Mesendoderm (in vitro differentiated cells): ENCODE measurements at regions not wholly inside any gene's neighbourhood (a gene's known extent, or its start where the extent isn't known, plus 50 kb on each side); places are given as distances from the start of the nearest gene placed in this dataset.
"Not testable (repeated sequence)": the region's sequence is repeated elsewhere in the genome, so short reads cannot be mapped to it uniquely, and the experiment has no call there.

Experiments used
- DNase-seq: peaks from one replicate; pipeline ENCODE4 v3.0.0; 2013
- H2AK5ac ChIP-seq: 2 replicates; pipeline ENCODE4 v1.6.1; 2013; ENCODE audit warnings: low read length, inconsistent platforms
- H2BK120ac ChIP-seq: 2 replicates; pipeline ENCODE4 v1.6.1; 2013; ENCODE audit warnings: low read depth, mild to moderate bottlenecking, low read length, moderate library complexity, mixed read lengths
- H2BK15ac ChIP-seq: replicated peaks from 2 replicates; pipeline ENCODE4 v1.6.1; 2013; ENCODE audit warnings: low read depth, mild to moderate bottlenecking, moderate library complexity
- H2BK5ac ChIP-seq: 2 replicates; pipeline ENCODE4 v1.6.1; 2013; ENCODE audit warnings: low read length, inconsistent platforms
- H3K18ac ChIP-seq: 2 replicates; pipeline ENCODE4 v1.6.1; 2013; ENCODE audit warnings: mild to moderate bottlenecking, low read length, mixed read lengths
- H3K23ac ChIP-seq: one replicate; pipeline ENCODE4 v1.6.1; 2013; ENCODE audit warnings: low read length
- H3K27ac ChIP-seq: 2 replicates; pipeline ENCODE4 v1.5.1; 2013; ENCODE audit warnings: low read depth, mild to moderate bottlenecking, inconsistent platforms, low read length, moderate library complexity
- H3K27me3 ChIP-seq: 2 replicates; pipeline ENCODE4 v1.6.1; 2013; ENCODE audit warnings: low read length, control low read depth, mild to moderate bottlenecking, inconsistent platforms; ENCODE audit not compliant: insufficient read depth, poor library complexity
- H3K36me3 ChIP-seq: 2 replicates; pipeline ENCODE4 v1.6.1; 2013; ENCODE audit warnings: low read length, inconsistent platforms; ENCODE audit not compliant: control insufficient read depth, insufficient read depth
- H3K4ac ChIP-seq: one replicate; pipeline ENCODE4 v1.6.1; 2013; ENCODE audit warnings: low read depth, mild to moderate bottlenecking, low read length, moderate library complexity
- H3K4me1 ChIP-seq: 2 replicates; pipeline ENCODE4 v1.6.1; 2013; ENCODE audit warnings: low read depth, low read length, inconsistent platforms; ENCODE audit not compliant: control insufficient read depth
- H3K4me2 ChIP-seq: 2 replicates; pipeline ENCODE4 v1.6.1; 2013; ENCODE audit warnings: low read length
- H3K4me3 ChIP-seq: 2 replicates; pipeline ENCODE4 v1.5.1; 2013; ENCODE audit warnings: mild to moderate bottlenecking, low read length
- H3K56ac ChIP-seq: one replicate; pipeline ENCODE4 v1.6.1; 2013; ENCODE audit warnings: low read length
- H3K79me1 ChIP-seq: 2 replicates; pipeline ENCODE4 v1.6.1; 2013; ENCODE audit warnings: low read length, inconsistent platforms
- H3K79me2 ChIP-seq: 2 replicates; pipeline ENCODE4 v1.6.1; 2013; ENCODE audit warnings: mild to moderate bottlenecking, low read length; ENCODE audit not compliant: control insufficient read depth, insufficient read depth
- H3K9ac ChIP-seq: 2 replicates; pipeline ENCODE4 v1.6.1; 2013; ENCODE audit warnings: low read length, inconsistent platforms
- H4K5ac ChIP-seq: one replicate; pipeline ENCODE4 v1.6.1; 2013; ENCODE audit warnings: low read length
- H4K8ac ChIP-seq: one replicate; pipeline ENCODE4 v1.6.1; 2013; ENCODE audit warnings: low read depth, mild to moderate bottlenecking, control low read depth, low read length, moderate library complexity
- WGBS: extraction: QIAGEN DNeasy Blood & Tissue Kit; methylation state at CpG from one replicate; pipeline ENCODE4 v1.1.7; 2013; ENCODE audit warnings: low lambda C conversion rate, missing lambda C conversion rate; ENCODE audit not compliant: insufficient coverage; ENCODE audit errors: extremely low coverage; 5-methylcytosine and 5-hydroxymethylcytosine counted together

DNA sequence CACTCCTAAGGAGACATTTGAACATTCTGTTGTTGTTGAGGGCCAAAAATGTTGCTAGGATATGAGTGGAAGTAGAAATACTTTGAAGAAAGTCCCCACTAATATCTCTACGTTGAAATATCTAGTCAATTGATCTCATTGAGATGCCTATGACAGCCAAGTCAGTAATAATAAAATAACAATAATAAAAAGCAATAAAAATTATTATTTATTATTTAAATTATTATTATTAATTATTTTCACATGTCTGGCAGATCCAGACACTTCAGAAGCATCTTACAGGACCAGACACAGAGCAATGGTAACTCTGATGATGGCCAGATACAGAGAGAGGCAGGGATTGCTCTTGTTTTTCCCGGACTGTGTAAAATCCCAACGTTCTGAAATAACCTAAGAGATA, 143.5 kb upstream of the PALMD start:
- WGBS = no CpG with 5 or more reads among the region's 3 CpGs

GRCh38 chr1:99503276-99503747, 142.6 kb upstream of the PALMD start:
- no peak overlapping the region for H3K56ac ChIP-seq
- no peak overlapping the region for H3K23ac ChIP-seq
- no peak overlapping the region for H2BK15ac ChIP-seq
- H3K4ac ChIP-seq = no peak overlapping the region
- no peaks in the 10 kb centered on the region for H3K27me3 ChIP-seq
- H3K4me3 ChIP-seq = no peak overlapping the region
- no peaks in the 10 kb centered on the region for H3K4me1 ChIP-seq
- no peak overlapping the region for H3K9ac ChIP-seq
- WGBS = no CpG with 5 or more reads among the region's 4 CpGs
- no peak overlapping the region for H3K4me2 ChIP-seq
- no peak overlapping the region for H2BK120ac ChIP-seq
- no peak overlapping the region for H2AK5ac ChIP-seq
- no peaks in the 10 kb centered on the region for H3K79me2 ChIP-seq
- no peaks in the 10 kb centered on the region for H3K36me3 ChIP-seq
- no peak overlapping the region for H3K27ac ChIP-seq
- no peak for DNase-seq
- no peak overlapping the region for H3K18ac ChIP-seq
- H4K8ac ChIP-seq = no peak overlapping the region
- H4K5ac ChIP-seq = no peak overlapping the region
- H3K79me1 ChIP-seq = no peaks in the 10 kb centered on the region
- no peak overlapping the region for H2BK5ac ChIP-seq

More for the DNA sequence above, 143.5 kb upstream of the PALMD start:
- DNase-seq = no peak
- no peaks in the 10 kb centered on the region for H3K36me3 ChIP-seq
- H3K4ac ChIP-seq = no peak overlapping the region
- no peaks in the 10 kb centered on the region for H3K27me3 ChIP-seq
- H3K79me1 ChIP-seq = no peaks in the 10 kb centered on the region
- no peak overlapping the region for H3K27ac ChIP-seq
- no peak overlapping the region for H2BK15ac ChIP-seq
- H2AK5ac ChIP-seq = no peak overlapping the region
- H3K56ac ChIP-seq = no peak overlapping the region
- no peaks in the 10 kb centered on the region for H3K79me2 ChIP-seq
- H3K4me3 ChIP-seq = no peak overlapping the region
- H2BK120ac ChIP-seq = no peak overlapping the region
- no peak overlapping the region for H3K4me2 ChIP-seq
- H4K8ac ChIP-seq = no peak overlapping the region
- H2BK5ac ChIP-seq = no peak overlapping the region
- no peak overlapping the region for H3K9ac ChIP-seq
- H4K5ac ChIP-seq = no peak overlapping the region
- H3K18ac ChIP-seq = no peak overlapping the region
- no peaks in the 10 kb centered on the region for H3K4me1 ChIP-seq
- H3K23ac ChIP-seq = no peak overlapping the region

DNA sequence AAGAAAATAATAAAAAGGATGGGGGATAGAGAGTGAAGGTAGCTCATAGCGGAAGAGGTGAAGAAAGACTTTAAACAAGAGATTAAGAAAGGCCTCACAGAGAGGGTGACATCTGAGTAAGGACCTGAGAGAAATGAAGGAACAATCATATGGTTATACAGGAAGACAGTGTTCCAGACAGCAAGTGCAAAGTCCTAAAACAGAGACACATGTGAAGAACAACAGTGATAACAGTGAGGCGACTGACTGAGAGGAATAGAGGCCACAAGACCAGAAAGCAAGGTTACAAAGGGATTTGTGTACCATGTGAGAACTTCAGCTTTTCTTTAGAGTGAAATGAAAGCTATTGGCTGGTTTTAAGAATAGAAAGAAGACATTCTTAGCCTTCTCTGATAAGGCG, 141.6 kb upstream of the PALMD start:
- no peaks in the 10 kb centered on the region for H3K79me2 ChIP-seq
- no peak overlapping the region for H3K9ac ChIP-seq
- no peaks in the 10 kb centered on the region for H3K79me1 ChIP-seq
- H2BK15ac ChIP-seq = no peak overlapping the region
- H3K27me3 ChIP-seq = no peaks in the 10 kb centered on the region
- no peaks in the 10 kb centered on the region for H3K36me3 ChIP-seq
- no peak overlapping the region for H3K4me3 ChIP-seq
- H2BK5ac ChIP-seq = no peak overlapping the region
- no peak overlapping the region for H3K4me2 ChIP-seq
- no peak overlapping the region for H3K27ac ChIP-seq
- H3K18ac ChIP-seq = no peak overlapping the region
- no peak overlapping the region for H4K8ac ChIP-seq
- no peak overlapping the region for H2BK120ac ChIP-seq
- WGBS = 100% methylated on average over 1 of the region's 3 CpGs
- H3K23ac ChIP-seq = no peak overlapping the region
- no peaks in the 10 kb centered on the region for H3K4me1 ChIP-seq
- no peak overlapping the region for H2AK5ac ChIP-seq
- no peak overlapping the region for H3K4ac ChIP-seq
- H4K5ac ChIP-seq = no peak overlapping the region
- DNase-seq = no peak
- H3K56ac ChIP-seq = no peak overlapping the region

DNA sequence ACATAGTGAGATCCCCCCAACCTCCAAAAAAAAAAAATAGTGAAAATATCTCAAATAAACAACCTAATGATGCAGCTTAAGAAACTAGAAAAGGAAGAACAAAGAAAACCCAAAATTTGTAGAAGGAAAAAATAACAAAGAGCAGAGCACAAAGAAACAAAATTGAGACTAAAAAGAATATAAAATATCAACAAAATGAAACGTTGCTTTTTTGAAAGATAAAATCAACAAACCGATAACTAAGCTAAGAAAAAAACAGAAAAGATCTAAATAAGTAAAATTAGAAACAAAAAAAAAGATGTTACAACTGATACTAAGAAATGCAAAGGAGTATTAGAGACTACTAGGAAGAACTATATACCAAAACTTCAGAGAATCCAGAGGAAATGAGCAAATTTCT, 139.3 kb upstream of the PALMD start:
- Histone ChIP-seq H3K27ac (no peak overlapping the region), H3K36me3 (no peaks in the 10 kb centered on the region), H3K79me1 (no peaks in the 10 kb centered on the region), H2BK120ac (no peak overlapping the region), H3K4me3 (no peak overlapping the region), H3K18ac (no peak overlapping the region), H3K27me3 (no peaks in the 10 kb centered on the region), H3K4me2 (no peak overlapping the region), H3K79me2 (no peaks in the 10 kb centered on the region), H3K4ac (no peak overlapping the region), H2BK15ac (no peak overlapping the region), H3K23ac (no peak overlapping the region), H4K5ac (no peak overlapping the region), H3K56ac (no peak overlapping the region), H3K4me1 (no peaks in the 10 kb centered on the region), H2AK5ac (no peak overlapping the region), H4K8ac (no peak overlapping the region), H2BK5ac (no peak overlapping the region), H3K9ac (no peak overlapping the region)
- DNase-seq = no peak
- no CpG with 5 or more reads among the region's 2 CpGs for WGBS

DNA sequence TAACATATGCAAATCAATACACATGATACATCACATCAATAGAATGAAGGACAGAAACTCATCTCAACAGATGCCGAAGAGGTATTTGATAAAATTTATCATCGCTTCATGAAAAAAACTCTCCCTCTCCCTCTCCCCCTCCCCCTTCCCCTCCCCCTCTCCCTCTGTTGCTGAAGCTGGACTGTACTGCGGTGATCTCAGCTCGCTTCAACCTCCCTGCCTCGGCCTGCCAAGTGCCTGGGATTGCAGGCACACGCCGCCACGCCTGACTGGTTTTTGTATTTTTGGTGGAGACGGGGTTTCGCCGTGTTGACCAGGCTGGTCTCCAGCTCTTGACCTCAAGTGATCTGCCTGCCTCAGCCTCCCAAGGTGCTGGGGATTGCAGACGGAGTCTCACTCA, 138.5 kb upstream of the PALMD start:
- H3K4ac ChIP-seq, H3K18ac ChIP-seq, H3K27ac ChIP-seq, H4K8ac ChIP-seq, DNase-seq, H2AK5ac ChIP-seq, H3K4me1 ChIP-seq, H3K36me3 ChIP-seq, H2BK15ac ChIP-seq, H3K27me3 ChIP-seq, H3K23ac ChIP-seq, H4K5ac ChIP-seq, H2BK120ac ChIP-seq, H3K9ac ChIP-seq, H3K4me2 ChIP-seq, H3K56ac ChIP-seq, H3K79me2 ChIP-seq, H3K79me1 ChIP-seq, H3K4me3 ChIP-seq, H2BK5ac ChIP-seq: not testable (repeated sequence)
- no CpG with 5 or more reads among the region's 12 CpGs for WGBS

DNA sequence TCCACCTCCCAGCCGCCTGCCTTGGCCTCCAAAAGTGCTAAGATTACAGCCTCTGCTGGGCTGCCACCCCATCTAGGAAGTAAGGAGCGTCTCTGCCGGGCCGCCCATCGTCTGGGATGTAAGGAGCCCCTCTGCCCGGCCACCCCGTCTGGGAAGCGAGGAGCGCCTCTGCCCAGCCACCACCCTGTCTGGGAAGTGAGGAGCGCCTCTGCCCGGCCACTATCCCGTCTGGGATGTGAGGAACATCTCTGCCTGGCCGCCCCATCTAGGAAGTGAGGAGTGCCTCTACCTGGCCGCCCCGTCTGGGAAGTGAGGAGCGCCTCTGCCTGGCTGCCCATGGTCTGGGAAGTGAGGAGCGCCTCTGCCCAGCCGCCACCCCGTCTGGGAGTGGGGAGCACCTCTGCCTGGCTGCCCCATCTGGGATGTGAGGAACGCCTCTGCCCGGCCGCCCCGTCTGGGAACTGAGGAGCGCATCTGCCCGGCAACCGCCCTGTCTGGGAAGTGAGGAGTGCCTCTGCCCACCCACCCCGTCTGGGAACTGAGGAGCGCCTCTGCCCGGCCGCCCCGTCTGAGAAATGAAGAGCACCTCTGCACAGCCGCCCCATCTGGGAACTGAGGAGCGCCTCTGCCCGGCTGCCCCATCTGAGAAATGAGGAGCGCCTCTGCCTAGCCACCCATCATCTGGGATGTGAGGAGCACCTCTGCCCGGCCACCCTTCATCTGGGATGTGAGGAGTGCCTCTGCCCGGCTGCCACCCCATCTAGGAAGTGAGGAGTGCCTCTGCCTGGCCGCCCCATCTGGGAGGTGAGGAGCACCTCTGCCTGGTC, 137.8 kb upstream of the PALMD start:
- H3K4ac ChIP-seq = no peak overlapping the region
- no peaks in the 10 kb centered on the region for H3K36me3 ChIP-seq
- no peak overlapping the region for H3K9ac ChIP-seq
- H3K4me2 ChIP-seq = no peak overlapping the region
- no peak overlapping the region for H2AK5ac ChIP-seq
- no peak overlapping the region for H3K27ac ChIP-seq
- WGBS = no CpG with 5 or more reads among the region's 38 CpGs
- H2BK15ac ChIP-seq = no peak overlapping the region
- H3K23ac ChIP-seq = no peak overlapping the region
- H4K8ac ChIP-seq = no peak overlapping the region
- H3K27me3 ChIP-seq = no peaks in the 10 kb centered on the region
- no peaks in the 10 kb centered on the region for H3K4me1 ChIP-seq
- no peak overlapping the region for H4K5ac ChIP-seq
- H3K4me3 ChIP-seq = no peak overlapping the region
- H3K56ac ChIP-seq = no peak overlapping the region
- no peak overlapping the region for H2BK5ac ChIP-seq
- no peak for DNase-seq
- H2BK120ac ChIP-seq = no peak overlapping the region
- H3K18ac ChIP-seq = no peak overlapping the region
- H3K79me1 ChIP-seq = no peaks in the 10 kb centered on the region
- H3K79me2 ChIP-seq = no peaks in the 10 kb centered on the region
